GM19351 (cell line): ENCODE measurements at regions not wholly inside any gene's neighbourhood (a gene's known extent, or its start where the extent isn't known, plus 50 kb on each side); places are given as distances from the start of the nearest gene placed in this dataset.
"Not testable (repeated sequence)": the region's sequence is repeated elsewhere in the genome, so short reads cannot be mapped to it uniquely, and the experiment has no call there.

ENCODE experiments used
- ATAC-seq: cut with Tn5 transposase; IDR thresholded peaks from one replicate; pipeline ENCODE4 v1.9.1; 2021; ENCODE audit warnings: mild to moderate bottlenecking, moderate library complexity; ENCODE audit not compliant: unreplicated experiment

DNA sequence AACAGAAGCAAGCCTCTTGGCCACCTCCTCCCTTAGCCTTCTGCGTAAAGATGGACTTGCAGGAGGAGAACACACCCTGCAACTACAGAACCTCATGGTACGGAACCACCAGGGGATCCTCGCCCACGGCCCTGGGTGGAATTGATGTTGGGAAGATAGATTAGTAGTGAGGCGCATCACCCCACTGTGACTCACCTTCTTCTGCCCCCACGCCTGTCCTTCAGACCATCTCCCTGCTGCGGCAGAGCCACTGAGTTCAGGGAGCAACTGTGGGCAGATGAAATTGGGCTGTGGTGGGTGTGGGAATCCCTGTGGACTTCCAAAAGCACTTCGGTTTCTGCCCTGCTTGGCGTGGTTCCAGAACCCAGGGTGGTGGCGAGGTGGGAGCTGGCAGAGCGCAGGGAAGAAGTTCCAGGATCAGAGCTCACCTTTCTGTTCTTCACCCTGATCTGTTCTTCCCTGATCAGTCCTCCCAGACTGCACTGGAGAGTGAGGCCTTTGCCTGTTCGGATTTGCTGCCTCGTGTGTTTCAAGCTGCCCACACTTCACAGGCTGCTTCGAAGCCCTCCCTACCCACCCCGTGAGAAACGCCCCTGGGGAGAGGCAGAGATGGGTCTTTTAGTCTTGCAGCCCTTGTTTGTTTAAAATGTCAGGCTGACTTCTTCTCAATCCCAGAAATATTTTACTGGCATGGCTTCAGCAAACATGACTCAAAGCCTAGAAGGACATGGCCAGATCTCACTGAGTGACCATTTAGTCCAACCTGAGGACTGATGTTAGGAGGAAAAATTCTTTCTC is 92.8 kb upstream of the MLN start:
- ATAC-seq = no peak

DNA sequence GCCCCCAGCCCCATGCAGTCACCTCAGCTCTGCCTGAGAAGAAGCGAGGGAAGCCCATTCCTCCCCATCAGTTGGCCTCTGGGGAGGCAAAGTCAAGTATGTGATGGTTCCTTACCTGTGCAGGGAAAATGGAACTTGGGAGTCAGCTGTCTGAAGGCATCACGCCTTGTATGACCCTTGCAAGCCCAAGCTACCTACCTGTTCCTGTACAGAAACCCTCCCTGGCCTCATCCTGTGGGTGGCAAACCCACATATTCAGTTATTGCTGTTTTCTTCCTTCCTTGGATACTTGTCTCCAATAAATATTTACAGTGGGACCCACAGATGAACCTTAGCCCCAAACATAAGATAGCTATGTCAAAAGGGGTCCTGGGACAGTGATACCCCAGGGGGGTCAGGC is 92.2 kb upstream of the MLN start:
- no peak for ATAC-seq

DNA sequence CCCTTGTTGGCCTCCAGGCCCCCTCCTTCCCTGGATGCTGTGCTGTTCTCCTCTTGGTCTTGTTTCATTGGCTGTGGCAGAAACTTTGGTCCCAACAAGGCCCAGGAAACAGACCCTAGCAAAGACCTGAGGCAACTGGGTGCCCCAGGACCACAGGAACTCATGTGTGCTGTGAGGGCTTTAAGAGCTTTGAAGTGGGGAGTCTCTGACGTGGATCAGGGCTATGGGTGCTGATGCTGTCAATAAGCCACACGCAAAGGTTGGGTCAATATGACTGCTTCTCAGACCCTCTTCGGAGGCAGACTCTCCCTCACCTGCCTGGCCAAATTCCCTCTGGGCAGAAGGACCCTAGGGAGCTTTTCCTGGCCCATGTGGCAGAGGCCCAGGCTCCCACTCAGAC is 91.5 kb upstream of the MLN start:
- ATAC-seq = no peak

DNA sequence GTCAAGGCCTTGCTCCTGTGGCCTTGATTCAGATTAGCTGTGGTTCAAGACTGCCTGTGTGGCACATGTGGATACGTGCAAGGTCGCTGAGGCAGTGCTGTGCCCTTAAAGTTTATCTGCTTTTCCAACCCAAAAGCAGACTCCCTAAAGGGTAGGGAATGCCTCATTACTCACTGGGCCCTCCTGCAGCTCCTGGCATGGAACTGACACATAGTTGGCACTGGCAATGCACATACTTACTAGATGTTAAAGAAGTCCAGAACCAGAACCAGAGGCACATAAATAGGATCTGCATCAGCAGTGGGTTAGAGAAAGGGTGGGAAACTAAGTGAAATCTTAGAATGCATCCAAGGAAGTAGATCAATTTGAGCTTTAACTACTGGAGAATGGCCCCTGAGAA is 90.6 kb upstream of the MLN start:
- no peak for ATAC-seq

DNA sequence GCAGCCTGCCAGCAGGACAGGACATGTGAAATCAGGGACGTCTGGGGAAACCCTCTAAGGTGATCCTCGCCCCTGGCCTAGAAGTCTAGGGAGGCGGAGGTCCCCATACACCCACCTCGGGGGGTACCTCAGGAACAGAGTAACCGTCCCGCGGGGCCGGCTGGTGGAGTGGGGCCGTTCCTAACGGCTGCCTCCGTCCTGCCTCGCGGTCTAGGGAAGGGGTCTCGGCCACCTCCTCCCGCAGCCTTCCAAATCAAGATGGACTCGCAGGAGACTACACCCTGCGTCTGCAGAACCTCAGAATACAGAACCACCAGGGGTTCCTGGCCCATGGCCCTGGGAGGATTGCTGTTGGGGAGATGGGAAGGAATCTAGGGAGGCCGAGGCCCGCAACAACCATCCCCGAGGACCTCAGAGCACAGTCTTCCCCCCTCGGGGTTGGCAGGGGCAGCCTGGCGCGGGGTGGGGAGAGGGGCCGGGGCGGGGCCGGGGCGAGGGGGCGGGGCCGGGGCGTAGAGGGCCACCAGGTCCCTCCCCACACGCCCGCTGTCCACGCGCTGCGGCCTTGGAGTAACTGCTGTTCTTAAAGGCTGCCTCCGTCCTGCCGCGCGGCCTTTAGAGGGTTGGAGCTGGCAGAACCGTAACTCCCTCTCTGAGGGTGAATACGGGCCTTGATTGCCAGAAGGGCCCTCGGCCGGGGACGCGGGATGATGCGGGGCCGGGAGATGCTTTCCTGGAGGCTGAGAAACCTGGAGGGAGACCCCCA is 89.0 kb upstream of the MLN start:
- ATAC-seq = no peak

DNA sequence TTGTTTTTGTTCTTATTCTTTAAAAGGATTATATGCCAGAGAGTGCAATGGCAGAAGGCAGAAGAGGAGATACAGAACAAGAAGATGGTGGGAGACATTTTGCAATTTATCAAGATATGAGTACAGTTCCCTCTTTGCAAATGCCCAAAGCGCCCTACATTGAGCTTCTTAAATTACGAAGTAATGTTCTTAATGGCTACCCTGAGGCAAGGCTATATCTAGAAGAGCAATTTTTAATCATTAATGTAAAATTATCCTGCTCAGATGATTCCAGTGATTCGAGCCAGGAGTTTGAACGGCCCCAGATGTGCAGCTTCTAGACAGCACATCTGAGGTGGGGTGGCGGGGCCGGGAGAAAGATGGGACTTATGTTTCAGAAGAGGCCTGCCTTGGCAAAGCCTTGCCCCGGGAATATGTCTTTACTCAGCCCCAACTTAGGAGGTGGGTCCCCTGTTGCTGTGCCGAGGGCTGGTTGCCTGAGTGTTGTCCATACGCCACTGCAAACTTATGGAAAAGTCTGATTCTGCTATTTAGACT is 84.9 kb upstream of the MLN start:
- no peak for ATAC-seq

DNA sequence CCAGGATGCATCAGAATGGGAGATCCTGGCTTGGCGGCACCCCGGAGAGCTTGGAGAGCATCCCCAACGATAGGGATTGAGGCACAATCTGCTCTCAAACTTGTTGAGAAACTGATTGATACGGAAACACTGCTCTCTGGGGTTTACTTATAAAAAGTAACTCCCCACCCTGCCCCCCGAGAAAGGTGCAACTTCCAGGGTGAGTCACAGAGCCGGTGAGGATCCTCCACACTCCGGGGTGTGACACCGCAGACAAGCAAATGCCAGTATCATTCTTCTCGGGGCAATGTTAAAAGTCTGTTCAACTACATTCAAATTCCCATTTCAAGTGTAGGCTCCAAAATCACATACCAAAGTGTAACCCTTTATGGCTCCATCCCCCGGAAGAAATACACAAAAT is 84.4 kb upstream of the MLN start:
- no peak for ATAC-seq

DNA sequence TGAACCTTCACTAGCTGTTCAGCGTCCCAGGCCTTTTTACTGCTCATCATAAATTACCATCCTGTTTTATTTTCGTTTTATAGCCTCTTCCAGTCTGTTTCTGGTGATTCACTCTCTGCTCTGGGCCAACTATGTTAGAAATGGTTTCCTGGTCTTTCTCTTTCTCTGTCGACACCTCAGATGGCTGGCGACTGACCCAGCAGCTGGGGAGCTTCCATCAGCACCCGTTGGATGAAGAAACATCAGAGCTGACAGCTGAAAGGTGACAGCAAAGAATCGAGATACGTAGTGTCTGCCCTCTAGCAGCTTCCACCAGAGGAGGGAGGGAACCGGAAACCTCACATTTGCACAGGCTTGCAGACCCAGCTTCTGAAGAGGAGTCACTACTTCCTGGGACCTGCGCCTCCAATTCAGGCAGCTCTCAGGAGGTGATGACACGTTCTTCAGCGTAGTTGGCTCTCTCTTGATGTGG is 82.9 kb upstream of the MLN start:
- no peak for ATAC-seq

DNA sequence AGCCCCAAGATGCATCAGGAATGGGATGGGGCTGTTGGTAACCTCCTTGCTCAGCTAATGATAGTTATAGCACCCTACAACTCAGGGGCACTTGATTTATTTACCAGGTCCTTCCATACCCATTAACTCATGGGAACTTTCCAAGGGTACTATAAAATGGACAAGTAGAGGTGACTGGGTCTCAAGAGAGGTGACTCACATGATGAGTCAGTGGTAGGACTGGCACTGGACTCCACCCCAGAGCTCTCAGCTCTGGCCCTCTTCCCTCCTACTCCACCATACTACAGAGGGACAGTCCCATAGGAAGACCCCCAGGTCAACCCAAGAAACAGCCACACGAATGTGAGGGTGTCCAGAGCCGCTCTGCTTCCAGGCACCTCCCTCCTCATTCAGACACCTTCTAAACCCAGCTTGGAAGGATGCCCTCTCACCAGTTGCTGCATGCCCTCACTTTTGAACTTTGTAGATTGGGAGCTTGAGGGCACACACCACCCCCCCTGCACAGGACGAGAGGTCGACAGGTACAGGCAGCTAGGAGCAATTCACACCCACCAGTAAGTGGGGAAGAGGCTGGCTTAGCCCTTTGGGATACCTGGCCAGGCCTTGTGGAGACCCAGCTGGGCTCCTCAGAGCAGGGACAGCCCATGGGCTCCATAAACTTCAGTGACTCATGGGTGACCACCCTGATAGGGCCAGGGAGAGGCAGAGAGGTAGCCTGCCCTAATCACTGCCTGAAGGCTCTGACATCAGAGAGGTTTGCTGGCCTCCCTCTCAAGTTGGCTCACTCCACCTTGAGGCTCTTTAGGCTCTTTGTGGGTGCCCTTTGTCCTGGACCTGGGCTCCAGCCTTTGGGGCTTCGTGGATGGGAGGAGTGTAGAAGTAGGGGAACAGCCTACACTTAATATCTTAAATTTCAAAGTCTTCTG is 81.6 kb upstream of the MLN start:
- ATAC-seq = no peak

DNA sequence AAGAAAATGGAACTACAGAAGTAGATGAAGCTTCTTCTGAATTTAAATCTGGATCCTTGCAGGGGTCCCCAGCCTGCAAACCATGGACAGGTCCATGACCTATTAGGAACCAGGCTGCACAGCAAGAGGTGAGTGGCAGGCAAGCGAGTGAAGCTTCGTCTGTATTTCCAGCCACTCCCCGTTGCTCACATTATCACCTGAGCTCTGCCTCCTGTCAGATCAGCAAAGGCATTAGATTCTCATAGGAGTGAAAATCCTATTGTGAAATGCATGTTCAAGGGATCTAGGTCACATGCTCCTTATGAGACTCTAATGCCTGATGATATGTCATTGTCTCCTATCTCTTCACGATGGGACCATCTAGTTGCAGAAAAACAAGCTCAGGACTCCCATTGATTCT is 79.8 kb upstream of the MLN start:
- ATAC-seq = not testable (repeated sequence)

DNA sequence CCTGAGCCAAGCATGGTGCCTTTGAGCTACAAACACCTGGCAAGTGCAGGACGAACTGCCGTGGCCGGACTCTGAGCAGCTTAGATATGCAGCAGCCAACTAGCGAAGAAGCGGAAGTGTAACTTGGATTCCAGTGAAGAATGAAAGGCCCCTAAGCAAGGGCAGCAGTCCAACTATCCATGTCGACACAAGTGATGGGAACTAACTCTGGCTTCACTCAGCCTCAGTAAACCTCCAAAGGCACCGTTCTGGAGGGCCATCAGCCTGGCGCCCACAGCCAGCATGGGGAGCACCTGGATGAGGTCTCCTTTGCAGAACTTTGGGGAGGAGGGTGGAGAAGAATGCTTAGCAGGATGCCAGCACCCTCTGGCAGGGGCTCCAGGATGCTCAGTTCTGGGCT is 78.4 kb upstream of the MLN start:
- no peak for ATAC-seq

DNA sequence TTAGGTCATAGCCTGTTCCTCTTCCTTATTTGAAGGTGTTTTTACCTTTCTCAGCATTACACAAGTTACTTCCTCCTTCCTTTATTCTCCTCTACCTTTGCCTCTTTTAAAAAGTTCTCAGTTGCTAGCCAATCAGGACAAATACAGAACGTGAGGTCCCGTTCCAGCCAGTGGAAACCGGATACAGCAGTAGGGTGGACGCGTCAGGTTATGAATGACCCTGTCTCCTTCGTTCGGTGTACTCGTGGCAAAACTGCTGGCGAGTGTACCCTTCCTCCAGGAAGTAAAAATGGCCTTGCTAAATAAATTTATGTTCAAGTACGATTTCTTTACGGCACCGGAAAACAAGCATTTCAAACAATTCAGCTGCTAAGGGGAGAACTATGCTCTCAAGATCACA is 77.0 kb upstream of the MLN start:
- no peak for ATAC-seq

DNA sequence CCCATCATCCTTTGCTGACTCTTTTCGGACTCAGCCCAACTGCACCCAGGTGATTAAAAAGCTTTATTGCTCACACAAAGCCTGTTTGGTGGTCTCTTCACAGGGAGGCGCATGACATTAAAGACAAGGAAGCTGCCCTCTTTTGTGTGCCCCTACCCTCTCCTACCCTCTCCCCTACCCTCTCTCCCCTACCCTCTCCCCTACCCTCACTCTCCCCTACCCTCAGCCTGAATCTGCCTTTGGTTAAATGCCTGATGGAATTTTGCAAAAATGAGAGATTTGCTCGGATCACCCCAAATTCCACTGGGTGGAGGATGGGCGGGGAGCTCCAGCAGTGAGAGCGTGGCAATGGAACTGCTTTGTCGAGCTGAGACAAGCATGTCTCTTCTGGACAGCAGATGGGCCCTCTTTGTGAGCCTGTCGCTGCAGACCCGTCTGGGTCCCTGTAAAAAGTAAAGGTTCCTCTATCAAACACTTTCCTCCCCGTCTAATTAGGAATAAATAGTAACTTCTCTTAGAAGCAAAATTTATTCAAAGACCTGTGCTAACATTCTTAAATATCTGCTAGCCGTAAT is 76.4 kb upstream of the MLN start:
- no peak for ATAC-seq

DNA sequence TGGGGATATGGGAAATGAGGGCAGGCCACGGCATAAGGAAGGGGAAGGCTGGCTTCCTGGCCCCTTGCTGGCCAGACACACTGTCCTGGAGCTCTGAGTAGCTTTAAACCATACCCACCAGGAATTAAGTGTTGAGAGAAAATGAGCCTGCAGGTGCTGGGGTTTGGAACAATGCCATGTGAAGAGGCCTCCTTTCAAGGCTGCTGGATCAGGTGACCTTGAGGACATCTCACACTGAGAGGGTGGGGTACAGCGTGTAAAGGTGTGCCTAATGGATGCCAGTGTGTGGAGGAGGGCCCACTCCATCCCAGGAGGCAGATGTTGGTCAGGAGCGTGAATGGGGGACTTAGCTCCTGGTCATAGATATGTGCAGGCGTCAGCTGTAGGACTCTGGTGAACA is 74.8 kb upstream of the MLN start:
- no peak for ATAC-seq

DNA sequence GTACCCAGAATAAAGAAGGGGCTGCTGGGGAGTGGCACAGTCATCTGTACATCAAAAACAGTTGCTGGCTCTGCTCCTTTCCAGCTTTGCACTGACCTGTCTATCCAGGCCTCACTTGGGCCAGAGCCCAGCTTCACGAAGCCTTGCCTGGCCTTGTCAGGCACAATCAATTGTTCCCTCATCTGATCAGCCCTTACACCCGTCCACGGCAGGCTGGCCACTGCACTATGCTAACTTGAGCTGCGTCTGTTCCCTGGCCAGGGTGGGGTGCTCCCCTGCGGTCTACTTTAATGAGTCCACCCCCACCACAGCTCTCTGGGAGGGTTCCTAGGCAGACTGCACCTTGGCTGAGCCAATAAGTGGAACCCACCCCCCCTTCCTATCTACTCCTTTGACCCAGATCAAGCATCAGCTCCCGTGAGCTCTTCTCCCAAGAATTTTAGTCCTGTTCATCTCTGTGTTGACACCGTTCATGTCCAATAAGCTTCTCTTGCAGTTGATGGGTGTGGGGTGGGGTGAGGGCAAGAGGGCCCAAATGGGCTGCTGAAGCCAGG is 74.3 kb upstream of the MLN start:
- no peak for ATAC-seq

DNA sequence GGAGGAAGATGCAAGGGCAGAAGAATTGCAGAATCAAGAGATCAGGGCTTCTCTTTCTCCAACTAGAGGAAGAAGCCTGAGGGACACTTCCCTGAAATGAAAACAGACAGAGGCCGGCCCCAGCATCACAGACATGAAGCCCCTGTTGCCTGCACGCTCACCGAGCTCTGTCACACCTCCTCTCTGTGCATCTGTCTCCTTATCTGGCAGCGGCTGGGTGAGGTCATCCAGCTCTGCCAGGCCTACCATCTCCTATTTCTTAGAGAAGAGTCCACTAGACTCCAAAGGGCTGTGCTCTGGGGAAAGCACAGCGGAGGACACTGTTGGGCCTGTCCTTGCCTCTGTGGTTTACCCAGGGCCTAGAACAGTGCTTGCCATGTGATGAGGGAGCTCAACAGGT is 71.9 kb upstream of the MLN start:
- ATAC-seq = no peak

DNA sequence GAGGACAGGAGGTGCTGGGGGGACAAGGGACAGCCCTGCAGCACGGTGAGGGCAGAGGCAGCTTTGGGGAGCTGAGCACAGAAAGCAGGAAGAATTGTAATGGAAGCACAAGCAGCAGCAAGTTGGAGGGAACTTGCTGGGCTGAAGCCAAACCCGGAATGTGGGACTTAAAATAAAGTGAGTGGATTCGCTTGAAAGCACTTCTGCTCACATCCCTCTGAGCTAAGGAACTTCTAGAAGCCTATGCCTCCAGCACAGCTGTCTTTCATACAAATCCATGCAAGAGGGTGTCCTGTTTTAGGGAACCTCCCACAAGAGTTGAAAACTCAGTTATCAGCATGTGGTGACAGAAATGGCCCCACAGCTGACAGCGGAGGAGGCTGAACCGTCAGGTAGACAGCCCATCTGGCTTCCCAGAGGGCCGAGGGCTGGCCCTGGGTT is 71.4 kb upstream of the MLN start:
- no peak for ATAC-seq

DNA sequence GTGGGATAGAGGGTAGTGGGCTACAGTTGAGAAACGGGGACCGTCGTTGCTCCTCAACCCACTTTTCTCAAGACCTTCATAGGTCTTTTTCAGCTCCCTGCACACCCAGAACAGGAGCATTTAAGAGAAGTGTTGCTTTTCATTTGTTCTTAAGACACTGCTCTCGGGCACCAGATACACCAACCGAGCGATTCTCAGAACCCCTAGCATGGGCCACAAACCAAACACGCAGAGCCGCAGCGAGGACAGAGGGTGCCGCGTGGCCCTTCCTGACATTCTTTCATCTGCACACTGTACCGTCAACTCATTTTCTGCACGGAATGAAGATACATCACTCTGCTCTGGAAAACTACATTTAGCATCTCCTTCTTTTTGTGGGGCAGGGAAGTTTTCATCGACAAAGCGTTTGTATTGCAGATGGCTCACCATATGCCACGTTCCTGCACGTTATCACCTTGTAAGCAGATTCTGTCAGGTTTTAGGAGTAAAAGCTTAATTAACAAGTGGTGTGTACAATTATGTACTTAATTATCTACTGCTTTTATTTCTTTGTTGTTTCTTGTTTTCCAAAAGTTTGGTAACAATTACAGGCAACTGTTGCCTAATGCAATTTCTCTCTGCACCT is 70.4 kb upstream of the MLN start:
- no peak for ATAC-seq

DNA sequence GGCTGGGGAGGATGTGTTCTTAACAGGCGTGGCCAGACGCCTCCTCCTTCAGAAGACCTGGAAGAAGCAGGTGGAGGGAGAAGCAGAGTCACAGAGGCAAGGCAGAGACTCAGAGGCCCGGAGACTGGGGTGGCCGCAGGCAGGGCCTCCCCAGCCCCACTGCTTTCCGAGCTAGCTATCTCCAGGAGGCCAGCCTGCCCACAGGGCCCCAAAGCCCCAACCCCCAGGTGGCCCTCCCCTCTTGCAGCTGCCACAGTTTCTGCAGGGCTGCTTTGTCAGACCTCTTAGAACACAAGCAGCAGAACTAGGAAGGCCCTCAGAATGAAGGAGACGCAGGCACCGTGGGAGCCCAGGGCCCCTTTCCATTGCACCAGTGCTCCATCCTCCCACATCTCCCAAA is 69.0 kb upstream of the MLN start:
- no peak for ATAC-seq
